H9 (cell line): ENCODE measurements at regions not wholly inside any gene's neighbourhood (a gene's known extent, or its start where the extent isn't known, plus 50 kb on each side); places are given as distances from the start of the nearest gene placed in this dataset.

Source experiments
- DNase-seq: peaks from one replicate; pipeline ENCODE4 v3.0.0-alpha.2; 2017
- H2AFZ ChIP-seq: one replicate; pipeline ENCODE4 v1.6.1; 2013; ENCODE audit warnings: mild to moderate bottlenecking, low read length, control low read depth, moderate library complexity
- H2AK5ac ChIP-seq: 2 replicates; pipeline ENCODE4 v1.6.1; 2013; ENCODE audit warnings: low read length, control low read depth, mixed read lengths; ENCODE audit not compliant: insufficient read length
- H2BK120ac ChIP-seq: one replicate; pipeline ENCODE4 v1.6.1; 2013; ENCODE audit warnings: low read depth, mild to moderate bottlenecking, low read length, control low read depth, inconsistent platforms; ENCODE audit not compliant: poor library complexity, severe bottlenecking
- H2BK12ac ChIP-seq: 2 replicates; pipeline ENCODE4 v1.6.1; 2013; ENCODE audit warnings: low read length, control low read depth, mixed read lengths, low read depth; ENCODE audit not compliant: insufficient read length
- H2BK15ac ChIP-seq: 2 replicates; pipeline ENCODE4 v1.6.1; 2013; ENCODE audit warnings: low read depth, low read length, control low read depth
- H2BK20ac ChIP-seq: one replicate; pipeline ENCODE4 v1.6.1; 2013; ENCODE audit warnings: low read depth, mild to moderate bottlenecking, low read length, control low read depth, inconsistent platforms; ENCODE audit not compliant: poor library complexity, severe bottlenecking
- H2BK5ac ChIP-seq: 2 replicates; pipeline ENCODE4 v1.6.1; 2013; ENCODE audit warnings: low read length, control low read depth, mixed read lengths; ENCODE audit not compliant: insufficient read length
- H3K14ac ChIP-seq: 2 replicates; pipeline ENCODE4 v1.6.1; 2013; ENCODE audit warnings: low read length, control low read depth; ENCODE audit not compliant: insufficient read depth
- H3K18ac ChIP-seq: 2 replicates; pipeline ENCODE4 v1.6.1; 2013; ENCODE audit warnings: low read depth, mild to moderate bottlenecking, mixed read lengths, low read length, control low read depth; ENCODE audit not compliant: insufficient read length
- H3K23ac ChIP-seq: 2 replicates; pipeline ENCODE4 v1.6.1; 2013; ENCODE audit warnings: low read length, control low read depth, mixed read lengths, low read depth; ENCODE audit not compliant: insufficient read length
- H3K23me2 ChIP-seq: 2 replicates; pipeline ENCODE4 v1.6.1; 2013; ENCODE audit warnings: low read depth, mild to moderate bottlenecking, mixed read lengths, low read length, control low read depth; ENCODE audit not compliant: insufficient read length, poor library complexity, severe bottlenecking
- H3K27ac ChIP-seq: 2 replicates; pipeline ENCODE4 v1.5.1; 2013; ENCODE audit warnings: low read length, control low read depth, mixed read lengths, low read depth; ENCODE audit not compliant: insufficient read length
- H3K27me3 ChIP-seq: 2 replicates; pipeline ENCODE4 v1.6.1; 2013; ENCODE audit warnings: low read length, control low read depth, inconsistent platforms; ENCODE audit not compliant: insufficient read depth
- H3K4ac ChIP-seq: 2 replicates; pipeline ENCODE4 v1.6.1; 2013; ENCODE audit warnings: low read depth, mild to moderate bottlenecking, control low read depth, inconsistent platforms, low read length, moderate library complexity
- H3K4me1 ChIP-seq: 2 replicates; pipeline ENCODE4 v1.6.1; 2013; ENCODE audit warnings: low read length, control low read depth, inconsistent platforms; ENCODE audit not compliant: insufficient read depth
- H3K4me2 ChIP-seq: 2 replicates; pipeline ENCODE4 v1.6.1; 2013; ENCODE audit warnings: low read length, control low read depth, mixed read lengths; ENCODE audit not compliant: insufficient read length, insufficient read depth
- H3K56ac ChIP-seq: 2 replicates; pipeline ENCODE4 v1.6.1; 2013; ENCODE audit warnings: low read depth, mild to moderate bottlenecking, mixed read lengths, low read length, control low read depth; ENCODE audit not compliant: insufficient read length
- H3K79me1 ChIP-seq: 2 replicates; pipeline ENCODE4 v1.6.1; 2013; ENCODE audit warnings: low read depth, mild to moderate bottlenecking, moderate library complexity, low read length, control low read depth, inconsistent platforms; ENCODE audit not compliant: insufficient read depth, poor library complexity, severe bottlenecking
- H3K79me2 ChIP-seq: 2 replicates; pipeline ENCODE4 v1.6.1; 2013; ENCODE audit warnings: low read length, control low read depth, inconsistent platforms; ENCODE audit not compliant: insufficient read depth
- H3K9ac ChIP-seq: 2 replicates; pipeline ENCODE4 v1.6.1; 2013; ENCODE audit warnings: low read length, control low read depth, mixed read lengths; ENCODE audit not compliant: insufficient read length; ENCODE audit errors: extremely low read depth
- H3K9me3 ChIP-seq: one replicate; pipeline ENCODE4 v1.6.1; 2013; ENCODE audit warnings: low read depth, low read length, inconsistent platforms; ENCODE audit not compliant: control insufficient read depth
- H3T11ph ChIP-seq: one replicate; pipeline ENCODE4 v1.6.1; 2013; ENCODE audit warnings: mild to moderate bottlenecking, low read length, control low read depth, inconsistent platforms
- H4K20me1 ChIP-seq: one replicate; pipeline ENCODE4 v1.6.1; 2013; ENCODE audit not compliant: control insufficient read depth, insufficient read length, insufficient read depth
- H4K5ac ChIP-seq: 2 replicates; pipeline ENCODE4 v1.6.1; 2013; ENCODE audit warnings: low read depth, mild to moderate bottlenecking, mixed read lengths, low read length, control low read depth; ENCODE audit not compliant: insufficient read length
- H4K8ac ChIP-seq: replicated peaks from 2 replicates; pipeline ENCODE4 v1.6.1; 2013; ENCODE audit warnings: low read length, control low read depth, mixed read lengths, low read depth; ENCODE audit not compliant: insufficient read length
- H4K91ac ChIP-seq: 2 replicates; pipeline ENCODE4 v1.6.1; 2013; ENCODE audit warnings: low read depth, mild to moderate bottlenecking, moderate library complexity, mixed read lengths, low read length, control low read depth; ENCODE audit not compliant: insufficient read length
- H3K27ac Mint-ChIP-seq, 3 experiments: 2 replicates in 2 of 3; 3 replicates in 1 of 3; pipeline ENCODE4 v1.8.0; 2020 to 2021; ENCODE audit warnings: mixed read lengths in 3 of 3, mild to moderate bottlenecking in 1 of 3, moderate library complexity in 1 of 3
- H3K27me3 Mint-ChIP-seq: 2 replicates; pipeline ENCODE4 v1.8.0; 2021; ENCODE audit warnings: low read depth, mild to moderate bottlenecking, moderate library complexity, mixed read lengths
- H3K36me3 Mint-ChIP-seq, 3 experiments: 2 replicates in 2 of 3; 3 replicates in 1 of 3; pipeline ENCODE4 v1.8.0; 2020 to 2021; ENCODE audit warnings: low read depth in 3 of 3, mixed read lengths in 3 of 3; ENCODE audit not compliant: insufficient read depth in 1 of 3
- H3K4me1 Mint-ChIP-seq, 2 experiments: 2 replicates each; pipeline ENCODE4 v1.8.0; 2020; ENCODE audit warnings: mixed read lengths in 2 of 2
- H3K4me3 Mint-ChIP-seq, 2 experiments: 2 replicates in 1 of 2; 3 replicates in 1 of 2; pipeline ENCODE4 v1.8.0; 2020 to 2021; ENCODE audit warnings: mild to moderate bottlenecking in 2 of 2, mixed read lengths in 2 of 2, moderate library complexity in 1 of 2
- H3K9me3 Mint-ChIP-seq, 2 experiments: 2 replicates in 1 of 2; 3 replicates in 1 of 2; pipeline ENCODE4 v1.8.0; 2020; ENCODE audit warnings: mild to moderate bottlenecking in 2 of 2, mixed read lengths in 2 of 2, moderate library complexity in 1 of 2
- CTCF ChIP-seq: fragments of 200-600 bp; sonication (generic); conservative IDR thresholded peaks from 3 replicates; pipeline ENCODE4 v1.8.0; 2021; ENCODE audit warnings: antibody characterized with exemption, mild to moderate bottlenecking

GRCh38 chr1:36656838-36657237 lies 174.1 kb upstream of the CSF3R start:
- Mint-ChIP-seq H3K4me1 (peaks cover 0 to 2% of the 10 kb centered on the region in 2 experiments; a peak in 1 of 4 replicates), H3K27ac (no peak overlapping the region), H3K4me3 (no peak overlapping the region), H3K27me3 (peaks cover 21% of the 10 kb centered on the region), H3K36me3 (no peaks in the 10 kb centered on the region), H3K9me3 (peaks cover 0 to 3% of the 10 kb centered on the region in 2 experiments; a peak in 2 of 5 replicates)
- Histone ChIP-seq H2BK120ac (no peak overlapping the region), H2BK5ac (no peak overlapping the region), H3K18ac (no peak overlapping the region), H4K20me1 (no peaks in the 10 kb centered on the region), H4K5ac (no peak overlapping the region), H3K9ac (no peak overlapping the region), H3K79me2 (no peaks in the 10 kb centered on the region), H3K23me2 (no peaks in the 10 kb centered on the region), H3K14ac (no peak overlapping the region), H2BK12ac (no peak overlapping the region), H3K27me3 (no peaks in the 10 kb centered on the region), H4K91ac (no peak overlapping the region), H2AFZ (no peak overlapping the region), H2BK20ac (no peak overlapping the region), H3T11ph (no peak overlapping the region), H3K4ac (no peak overlapping the region), H3K56ac (no peak overlapping the region), H3K27ac (no peak overlapping the region), H2BK15ac (no peak overlapping the region), H2AK5ac (no peak overlapping the region), H3K4me2 (no peak overlapping the region), H3K23ac (no peak overlapping the region), H3K79me1 (no peaks in the 10 kb centered on the region), H3K4me1 (no peaks in the 10 kb centered on the region), H3K9me3 (no peaks in the 10 kb centered on the region), H4K8ac (no peak overlapping the region)
- DNase-seq = no peak
- TF ChIP-seq CTCF = no peak
